GM19240 (cell line): ENCODE measurements at regions not wholly inside any gene's neighbourhood (a gene's known extent, or its start where the extent isn't known, plus 50 kb on each side); places are given as distances from the start of the nearest gene placed in this dataset.

Source experiments
- DNase-seq: peaks from one replicate; pipeline ENCODE4 v3.0.0; 2011; ENCODE audit warnings: low spot score; ENCODE audit not compliant: insufficient read length

DNA sequence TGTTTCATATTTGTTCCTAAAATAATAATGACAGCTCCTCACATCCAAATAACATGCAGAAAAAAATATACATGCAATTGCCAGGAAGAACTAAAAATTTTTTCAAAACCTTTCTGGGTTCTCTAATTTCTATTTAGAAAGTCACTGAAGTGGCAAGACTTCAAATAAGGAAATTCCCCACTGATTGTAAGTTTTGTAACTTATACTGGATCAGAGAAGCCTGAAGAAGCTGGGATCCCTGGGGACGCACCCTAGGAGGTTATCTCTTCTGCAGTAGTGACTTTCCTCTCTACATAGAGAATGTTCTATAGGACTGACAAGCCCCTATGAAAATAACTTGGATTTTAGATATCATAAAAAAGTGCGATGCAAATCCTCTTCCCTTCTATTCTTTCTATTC lies 182.6 kb downstream of the MRPL39 start:
- DNase-seq = no peak

DNA sequence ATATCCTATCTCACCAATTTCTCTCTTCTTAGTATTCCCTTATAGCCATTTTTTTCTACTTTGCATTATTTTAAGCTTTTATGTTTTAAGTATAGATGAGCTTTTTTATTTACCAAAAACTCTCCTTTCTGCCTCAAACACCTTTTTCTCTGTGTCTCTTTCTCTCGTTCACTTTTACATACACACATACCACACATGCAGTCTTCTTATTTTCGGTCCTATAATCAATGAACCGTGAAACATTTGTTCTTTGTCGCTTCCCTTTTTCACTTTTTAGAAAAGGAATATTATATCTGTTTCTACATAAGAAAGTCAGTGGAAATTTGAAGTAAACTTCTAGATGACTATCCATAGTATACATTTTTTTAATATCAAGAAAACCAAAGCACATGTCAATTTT lies 183.2 kb downstream of the MRPL39 start:
- no peak for DNase-seq

DNA sequence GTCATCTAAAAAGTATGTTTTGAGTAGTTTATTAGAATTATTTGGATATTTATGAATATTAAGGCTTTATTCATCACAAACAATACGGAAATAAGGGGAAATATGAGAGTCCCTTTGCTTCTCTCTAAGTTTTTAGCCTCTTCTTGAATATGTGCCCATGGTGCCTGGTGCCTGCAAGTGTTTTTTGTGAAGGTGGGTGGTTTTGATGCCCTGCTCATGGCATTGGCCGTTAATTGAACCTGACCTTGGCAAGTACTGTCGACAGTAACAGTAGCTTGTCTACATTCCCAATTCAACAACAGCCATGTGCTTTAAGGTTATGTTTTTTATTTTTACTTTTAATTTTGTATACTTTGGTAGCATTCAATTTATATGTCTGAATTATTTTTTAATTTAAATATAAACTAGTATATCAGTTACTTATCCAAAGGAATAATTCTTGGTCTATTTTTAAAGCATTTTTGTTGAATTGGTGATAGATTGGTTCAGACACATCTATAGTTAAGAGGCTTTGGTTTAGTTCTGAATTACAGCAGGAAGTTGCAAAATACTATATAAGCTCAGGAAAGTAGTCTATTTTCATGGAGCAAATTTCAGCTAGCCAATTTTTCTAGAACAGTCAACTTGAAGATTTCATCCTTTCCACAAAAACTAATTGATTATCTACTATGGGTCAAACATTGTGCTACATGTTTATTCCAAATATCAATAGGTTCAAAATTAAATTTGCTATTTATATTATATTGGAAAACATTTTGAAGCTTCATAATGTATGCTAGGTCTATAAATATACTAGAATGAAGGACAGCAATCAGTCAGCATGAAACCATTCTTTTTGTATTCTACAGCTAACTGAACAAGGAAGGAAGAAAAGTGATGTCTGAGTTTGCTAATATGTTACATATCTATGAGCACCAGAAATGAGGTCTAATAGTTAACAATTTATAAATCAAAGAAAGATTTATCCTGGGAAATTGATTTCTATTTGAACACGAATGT lies 184.4 kb downstream of the MRPL39 start:
- DNase-seq = no peak

- peak; percentile 8 for DNase-seq
Observed at GRCh38 chr21:25421321-25422028, 185.8 kb downstream of the MRPL39 start.

GRCh38 chr21:25420831-25421230 lies 186.4 kb downstream of the MRPL39 start:
- DNase-seq = no peak

DNA sequence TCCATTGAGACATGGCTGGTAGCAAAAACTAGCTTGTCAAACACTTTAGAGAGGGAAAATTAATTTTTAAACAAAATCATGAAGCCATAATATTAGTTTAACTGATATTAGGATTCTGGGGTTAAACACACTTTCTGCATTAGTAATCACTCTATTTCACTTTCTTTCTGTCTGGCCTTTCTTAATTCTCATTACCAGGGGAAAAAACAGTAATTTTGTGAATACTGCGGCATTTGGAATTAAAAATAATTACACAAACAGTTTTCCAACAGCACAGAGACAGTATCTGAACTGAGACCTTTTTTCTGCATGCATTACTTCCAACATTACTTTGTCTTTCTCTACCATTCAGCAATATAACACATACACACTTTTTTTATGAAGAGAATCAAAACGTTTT lies 190.6 kb downstream of the MRPL39 start:
- DNase-seq = no peak

- no peak for DNase-seq
Observed at GRCh38 chr21:25412100-25412499, 195.2 kb downstream of the MRPL39 start.

- no peak for DNase-seq
Observed at GRCh38 chr21:25409978-25410377, 197.3 kb downstream of the MRPL39 start.

DNA sequence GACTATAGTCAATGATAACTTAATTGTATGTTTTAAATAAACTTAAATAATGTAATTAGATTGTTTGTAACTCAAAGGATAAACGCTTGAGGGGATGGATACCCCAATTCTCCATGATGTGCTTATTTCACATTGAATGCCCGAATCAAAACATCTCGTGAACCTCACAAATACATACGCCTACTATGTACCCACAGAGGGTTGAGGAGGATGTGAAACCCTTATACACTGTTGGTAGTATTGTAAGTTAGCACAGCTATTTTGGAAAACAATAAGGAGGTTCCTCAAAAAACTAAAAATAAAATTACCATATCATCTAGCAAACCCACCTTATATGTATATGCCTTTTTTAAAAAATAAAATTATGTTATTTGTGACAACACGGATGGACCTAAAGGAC lies 198.6 kb downstream of the MRPL39 start:
- DNase-seq = no peak

DNA sequence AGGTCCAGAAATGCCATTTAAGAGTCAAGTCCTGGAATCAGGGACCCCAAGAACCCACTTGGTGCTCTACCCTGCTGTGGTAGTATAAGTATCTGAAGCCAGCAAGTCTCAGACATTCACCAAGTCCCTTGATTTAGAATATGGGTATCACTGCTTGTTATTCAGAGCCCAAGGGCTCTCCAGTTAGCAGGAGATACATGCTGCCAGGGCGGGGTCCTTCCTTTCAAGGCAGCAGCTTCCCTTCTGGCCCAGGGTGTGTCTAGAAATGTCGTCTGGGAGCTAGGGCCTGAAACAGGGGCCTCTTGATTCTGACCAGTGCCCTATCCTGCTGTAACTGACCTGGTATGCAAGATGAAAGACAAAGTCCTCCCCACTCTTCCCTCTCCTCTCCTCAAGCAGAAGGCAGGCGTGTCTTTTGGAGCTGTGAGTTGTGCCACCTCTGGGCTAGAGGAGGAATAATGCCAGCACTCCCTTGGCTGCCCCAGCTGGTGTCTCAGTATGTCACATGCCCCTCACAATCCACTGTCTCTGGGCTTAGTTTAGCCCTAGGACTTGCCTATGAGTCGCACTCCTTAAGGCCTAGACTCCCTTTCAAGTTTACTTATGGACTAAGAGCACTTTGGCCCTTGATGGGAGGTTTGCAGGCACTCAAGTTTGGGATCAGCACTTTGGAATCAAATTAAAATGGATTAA lies 200.2 kb downstream of the MRPL39 start:
- DNase-seq = no peak

DNA sequence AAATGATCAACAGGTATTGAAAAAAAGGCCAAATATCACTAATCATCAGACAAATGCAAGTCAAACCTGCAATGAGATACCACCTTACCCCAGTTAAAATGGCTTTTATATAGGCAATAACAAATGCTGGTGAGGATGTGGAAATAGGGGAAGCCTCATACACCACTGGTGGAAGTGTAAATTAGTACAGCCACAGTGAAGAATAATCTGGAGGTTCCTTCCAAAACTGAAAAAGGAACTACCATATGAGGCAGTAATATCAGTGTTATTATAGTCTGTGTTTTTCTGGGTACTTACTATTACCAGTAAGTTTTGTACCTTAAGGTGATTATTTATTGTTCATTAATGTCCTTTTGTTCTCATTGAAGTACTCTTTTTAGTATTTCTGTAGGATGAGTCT lies 201.3 kb downstream of the MRPL39 start:
- DNase-seq = no peak

DNA sequence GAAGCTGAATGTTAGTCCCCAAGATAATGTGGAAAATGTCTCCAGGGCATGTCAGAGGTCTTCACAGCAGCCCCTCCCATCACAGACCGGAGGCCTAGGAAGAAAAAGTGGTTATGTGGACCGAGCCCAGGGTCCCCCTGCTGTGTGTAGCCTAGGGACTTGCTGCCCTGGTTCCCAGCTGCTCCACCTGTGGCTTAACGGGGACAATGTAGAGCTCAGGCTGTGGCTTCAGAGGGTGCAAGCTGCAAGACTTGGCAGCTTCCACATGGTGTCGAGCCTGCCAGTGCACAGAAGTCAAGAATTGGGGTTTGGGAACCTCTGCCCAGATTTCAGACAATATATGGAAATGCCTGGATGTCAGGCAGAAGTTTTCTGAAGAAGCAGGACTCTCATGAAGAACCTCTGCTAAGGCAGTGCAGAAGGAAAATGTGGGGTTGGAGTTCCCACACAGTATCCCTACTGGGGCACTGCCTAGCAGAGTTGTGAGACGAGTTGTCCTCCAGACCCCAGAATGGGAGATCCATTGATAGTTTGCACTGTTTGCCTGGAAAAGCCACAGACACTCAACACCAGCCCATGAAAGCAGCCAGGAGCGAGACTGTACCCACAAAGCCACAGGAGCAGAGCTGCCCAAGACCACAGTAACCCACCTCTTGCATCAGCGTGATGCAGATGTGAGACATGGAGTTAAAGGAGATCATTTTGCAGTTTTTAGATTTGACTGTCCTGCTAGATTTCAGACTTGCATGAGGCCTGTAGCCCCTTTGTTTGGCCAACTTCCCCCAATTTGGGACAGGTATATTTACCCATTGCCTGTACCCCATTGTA lies 204.9 kb downstream of the MRPL39 start:
- DNase-seq = no peak

DNA sequence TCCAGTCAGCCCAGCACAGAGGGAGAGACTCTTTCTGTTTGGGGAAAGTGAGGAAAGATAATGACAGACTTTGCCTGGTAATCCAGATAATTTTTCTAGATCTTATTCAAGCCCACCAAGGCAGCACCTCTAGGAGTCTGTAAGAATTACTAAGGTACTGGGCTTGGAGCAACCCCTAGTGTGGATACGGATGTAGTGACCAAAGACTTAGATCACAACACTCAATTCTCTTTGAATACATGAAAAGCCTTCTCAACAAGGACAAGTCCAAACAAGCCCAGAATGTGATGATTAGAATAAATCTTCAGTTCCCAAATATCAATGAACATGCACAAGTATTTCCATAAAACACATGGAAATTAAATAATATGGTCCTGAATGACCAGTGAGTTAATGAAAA lies 206.9 kb downstream of the MRPL39 start:
- DNase-seq = no peak

DNA sequence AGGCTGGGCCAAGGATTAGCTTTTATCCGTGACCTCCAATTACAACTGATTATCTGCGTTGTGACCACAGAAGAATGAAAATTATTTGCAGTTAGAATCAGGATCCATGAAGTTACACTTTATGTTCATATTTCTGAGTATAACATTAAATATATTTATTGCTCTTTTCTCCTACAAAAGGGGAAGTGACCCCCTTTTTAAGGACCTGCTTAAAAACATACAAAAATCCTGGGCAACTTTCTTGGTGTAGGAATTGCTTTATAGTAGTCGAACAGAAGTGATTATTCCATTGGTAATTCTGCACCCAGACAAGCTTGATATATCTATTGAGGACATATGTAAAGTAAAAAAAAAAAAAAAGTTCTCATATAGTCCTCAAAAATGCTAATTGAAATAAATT lies 208.7 kb downstream of the MRPL39 start:
- DNase-seq = no peak

DNA sequence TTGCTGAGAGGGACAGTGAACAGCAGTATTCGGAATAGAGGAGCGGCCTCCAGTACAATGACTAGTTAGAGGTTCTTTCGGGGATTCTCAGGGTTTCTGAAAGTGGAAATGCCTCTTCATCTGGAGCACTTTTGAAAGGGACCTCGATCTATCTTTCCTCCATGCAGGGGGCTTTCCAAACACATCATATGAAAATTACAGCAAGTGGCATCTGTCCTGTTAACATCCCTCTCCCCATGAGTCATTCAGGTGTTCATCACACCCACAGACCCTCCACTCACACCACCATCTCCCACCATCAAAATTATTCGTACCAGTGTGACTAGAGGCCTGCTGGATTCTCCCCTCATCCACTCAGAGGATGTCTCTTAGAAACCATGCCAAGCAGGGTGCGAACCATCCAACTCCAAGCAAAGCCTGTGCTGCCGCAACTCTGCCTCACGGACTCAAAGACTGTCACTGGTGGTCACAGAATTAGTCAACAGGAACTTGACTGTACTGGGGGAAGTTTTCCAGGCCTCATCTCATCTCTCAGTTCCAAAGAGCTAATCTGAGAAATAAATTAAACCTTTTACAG lies 211.1 kb downstream of the MRPL39 start:
- peak; percentile 34 for DNase-seq

GRCh38 chr21:25391777-25392176 lies 215.5 kb downstream of the MRPL39 start:
- DNase-seq = no peak

DNA sequence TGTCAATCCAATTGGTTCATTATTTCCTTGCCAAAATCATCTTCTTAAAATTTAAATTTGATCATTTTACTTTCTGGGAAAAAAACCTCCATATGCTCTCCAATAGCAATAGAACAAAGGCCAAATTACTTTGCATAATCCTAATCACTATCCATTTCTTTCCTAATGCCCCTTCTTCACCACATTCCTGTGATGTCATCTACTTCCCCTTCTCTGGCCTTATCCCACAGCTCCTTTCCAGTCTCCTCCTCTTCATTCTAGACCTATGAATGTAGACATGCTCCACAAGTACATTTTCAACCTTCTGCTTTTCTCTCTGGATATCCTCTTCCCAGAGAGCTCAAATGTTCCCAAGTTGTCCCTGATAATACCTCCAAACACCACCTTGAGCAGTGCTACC lies 216.6 kb downstream of the MRPL39 start:
- DNase-seq = no peak

DNA sequence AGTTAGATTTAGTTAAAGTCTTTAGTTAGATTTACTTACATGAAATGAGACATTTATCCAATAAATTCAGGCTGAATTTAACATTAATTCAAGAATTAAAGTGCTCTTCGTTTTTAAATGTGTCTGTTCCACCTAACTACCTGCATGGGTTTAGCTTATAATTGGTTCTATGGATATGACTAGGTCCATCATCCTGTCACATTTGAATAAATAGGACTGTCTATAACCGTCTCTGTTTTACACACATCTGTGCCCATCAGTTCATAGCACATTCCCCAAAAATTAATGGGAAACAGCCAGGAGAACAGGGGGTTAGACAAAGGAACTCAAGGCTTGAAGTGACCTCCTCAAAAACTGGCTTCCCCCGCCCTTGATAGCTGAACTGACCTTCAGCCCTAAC lies 219.6 kb downstream of the MRPL39 start:
- no peak for DNase-seq

GRCh38 chr21:25385911-25386474 lies 221.3 kb downstream of the MRPL39 start:
- DNase-seq = no peak

DNA sequence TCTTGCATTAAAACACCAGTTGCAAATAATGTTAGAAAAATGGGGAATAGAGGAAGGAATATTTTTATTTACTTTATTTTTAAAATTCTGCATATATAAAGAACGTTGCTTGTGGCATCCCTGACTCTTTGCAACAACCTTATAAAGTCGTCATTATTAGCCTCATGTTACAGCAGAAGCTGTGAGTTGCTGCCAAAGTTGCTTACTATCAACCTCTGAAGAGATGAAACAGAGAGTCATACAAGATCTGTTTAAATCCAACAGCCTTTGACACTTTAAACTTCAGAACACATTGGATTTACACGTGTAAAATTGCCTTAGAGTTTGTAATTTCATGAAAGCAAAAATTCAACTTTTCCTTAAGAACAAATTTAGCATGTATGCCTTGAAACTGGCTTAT lies 221.9 kb downstream of the MRPL39 start:
- DNase-seq = no peak
